A673 (cell line): ENCODE measurements at regions not wholly inside any gene's neighbourhood (a gene's known extent, or its start where the extent isn't known, plus 50 kb on each side); places are given as distances from the start of the nearest gene placed in this dataset.

Experiments used
- BruUV-seq: library from RNA; stranded (reverse); fragments of 400-500 nt; replicated peaks from 2 replicates; lab custom pipeline; 2021; lab: Mats Ljungman, UMichigan
- CTCF ChIA-PET: fragments of 300-600 bp; sonication (Branson Sonifier 250); formaldehyde crosslinking; loops from one replicate; lab custom pipeline; 2022; ENCODE audit warnings: antibody characterized with exemption; lab: Charles Lee
- POLR2A ChIA-PET: fragments of 300-600 bp; sonication (Branson Sonifier 250); formaldehyde crosslinking; loops from one replicate; lab custom pipeline; 2022; ENCODE audit warnings: antibody characterized with exemption; ENCODE audit not compliant: low non-redundant PET; lab: Charles Lee
- DNase-seq: peaks from one replicate; pipeline ENCODE4 v3.0.0-alpha.2; 2015; ENCODE audit warnings: low spot score
- H3K27ac ChIP-seq: fragments of 200-600 bp; sonication (generic); 2 replicates; pipeline ENCODE4 v1.5.1; 2016; ENCODE audit warnings: mixed run types, low read depth, mild to moderate bottlenecking, mixed read lengths, antibody characterized with exemption, low read length; ENCODE audit not compliant: poor library complexity, severe bottlenecking
- H3K27me3 ChIP-seq: fragments of 200-600 bp; sonication (generic); replicated peaks from 2 replicates; pipeline ENCODE4 v1.6.1; 2017; ENCODE audit warnings: mixed run types, low read depth, mild to moderate bottlenecking, mixed read lengths, antibody characterized with exemption, low read length; ENCODE audit not compliant: insufficient read depth, poor library complexity
- H3K36me3 ChIP-seq: fragments of 200-600 bp; sonication (generic); 2 replicates; pipeline ENCODE4 v1.6.1; 2016; ENCODE audit warnings: mixed run types, mild to moderate bottlenecking, mixed read lengths, antibody characterized with exemption, low read length; ENCODE audit not compliant: insufficient read depth, poor library complexity, severe bottlenecking
- H3K4me1 ChIP-seq: fragments of 200-600 bp; sonication (generic); 2 replicates; pipeline ENCODE4 v1.6.1; 2017; ENCODE audit warnings: mixed run types, mild to moderate bottlenecking, mixed read lengths, antibody characterized with exemption, low read length; ENCODE audit not compliant: insufficient read depth, poor library complexity, severe bottlenecking
- H3K4me3 ChIP-seq: fragments of 200-600 bp; sonication (generic); 2 replicates; pipeline ENCODE4 v1.5.1; 2016; ENCODE audit warnings: low read depth, mixed run types, mild to moderate bottlenecking, mixed read lengths, low read length; ENCODE audit not compliant: poor library complexity, severe bottlenecking
- H3K9me3 ChIP-seq: fragments of 200-600 bp; sonication (generic); 2 replicates; pipeline ENCODE4 v1.6.1; 2016; ENCODE audit warnings: mixed run types, low read depth, mild to moderate bottlenecking, mixed read lengths, antibody characterized with exemption, low read length; ENCODE audit not compliant: poor library complexity, severe bottlenecking
- CTCF ChIP-seq: fragments of 300-800, 200-600 bp; sonication (generic); conservative IDR thresholded peaks from 2 replicates; pipeline ENCODE4 v1.5.1; 2017; ENCODE audit warnings: low read depth, mild to moderate bottlenecking, antibody characterized with exemption, low read length, moderate library complexity, mixed read lengths
- EZH2 ChIP-seq: fragments of 200-600 bp; sonication (generic); IDR thresholded peaks from 2 replicates; pipeline ENCODE4 v1.6.1; 2017; ENCODE audit warnings: borderline replicate concordance, low read depth, mild to moderate bottlenecking, mixed read lengths, antibody characterized with exemption, low read length; ENCODE audit not compliant: poor library complexity, severe bottlenecking
- intact Hi-C: fragments of 100-400 bp; cut with micrococcal nuclease; formaldehyde crosslinking; loops from one replicate; pipeline ENCODE4 v1.10.0; 2022; ENCODE audit not compliant: unreplicated experiment

- BruUV-seq = no TSS peak
- no peak for DNase-seq
- no peak for TF ChIP-seq EZH2
- no peak for TF ChIP-seq CTCF
- no peaks in the 10 kb centered on the region for H3K4me1 ChIP-seq
- H3K27me3 ChIP-seq = no peaks in the 10 kb centered on the region
- H3K4me3 ChIP-seq = no peak overlapping the region
- CTCF ChIA-PET = no interaction called here
- no peak overlapping the region for H3K27ac ChIP-seq
- H3K9me3 ChIP-seq = peaks cover 5% of the 10 kb centered on the region
- POLR2A ChIA-PET = no interaction called here
- H3K36me3 ChIP-seq = no peaks in the 10 kb centered on the region
- intact Hi-C loops = no loop called here
Measured at GRCh38 chr1:193313354-193314140, 127.1 kb upstream of the B3GALT2 start.

- no peaks in the 10 kb centered on the region for H3K9me3 ChIP-seq
- TF ChIP-seq EZH2 (no peak), CTCF (no peak)
- no peak for DNase-seq
- H3K4me1 ChIP-seq = no peaks in the 10 kb centered on the region
- intact Hi-C loops = no loop called here
- H3K4me3 ChIP-seq = no peak overlapping the region
- POLR2A ChIA-PET = no interaction called here
- H3K27me3 ChIP-seq = no peaks in the 10 kb centered on the region
- CTCF ChIA-PET = no interaction called here
- BruUV-seq = no TSS peak
- H3K27ac ChIP-seq = no peak overlapping the region
- H3K36me3 ChIP-seq = no peaks in the 10 kb centered on the region
Measured at GRCh38 chr1:193312432-193312831, 126.0 kb upstream of the B3GALT2 start.

GRCh38 chr1:193311226-193311948 lies 125.0 kb upstream of the B3GALT2 start:
- no peaks in the 10 kb centered on the region for H3K9me3 ChIP-seq
- intact Hi-C loops = no loop called here
- H3K27me3 ChIP-seq = no peaks in the 10 kb centered on the region
- H3K4me3 ChIP-seq = no peak overlapping the region
- no peaks in the 10 kb centered on the region for H3K4me1 ChIP-seq
- no TSS peak for BruUV-seq
- H3K27ac ChIP-seq = no peak overlapping the region
- no peak for DNase-seq
- H3K36me3 ChIP-seq = no peaks in the 10 kb centered on the region
- ChIA-PET CTCF (no interaction called here), POLR2A (no interaction called here)
- no peak for TF ChIP-seq CTCF
- no peak for TF ChIP-seq EZH2
